Daoy (cell line): ENCODE measurements at regions not wholly inside any gene's neighbourhood (a gene's known extent, or its start where the extent isn't known, plus 50 kb on each side); places are given as distances from the start of the nearest gene placed in this dataset.
A peak's percentile ranks its signal among the peaks of the same experiment; 100 is the strongest.

ENCODE experiments used
- DNase-seq: peaks from one replicate; pipeline ENCODE4 v3.0.0-alpha.2; 2015; ENCODE audit warnings: low read depth

- DNase-seq, result peak; percentile 65
Measured at GRCh38 chr6:45741437-45742171, 274.1 kb downstream of the CLIC5 start.

GRCh38 chr6:45739058-45739457 lies 276.6 kb downstream of the CLIC5 start:
- DNase-seq, result no peak

GRCh38 chr6:45738057-45738455 lies 277.6 kb downstream of the CLIC5 start:
- no peak for DNase-seq

GRCh38 chr6:45737331-45738056 lies 278.2 kb downstream of the CLIC5 start:
- no peak for DNase-seq

- DNase-seq, result no peak
Measured at GRCh38 chr6:45736134-45736533, 279.5 kb downstream of the CLIC5 start.

GRCh38 chr6:45732731-45733130 lies 282.9 kb downstream of the CLIC5 start:
- DNase-seq, result no peak

GRCh38 chr6:45730232-45730631 lies 285.4 kb downstream of the CLIC5 start:
- no peak for DNase-seq

- peak; percentile 48 for DNase-seq
Measured at GRCh38 chr6:45728674-45729073, 287.0 kb downstream of the CLIC5 start.

GRCh38 chr6:45727819-45728449 lies 287.7 kb downstream of the CLIC5 start:
- DNase-seq, result no peak

GRCh38 chr6:45727228-45727627 lies 288.4 kb downstream of the CLIC5 start:
- DNase-seq, result no peak

- no peak for DNase-seq
Measured at GRCh38 chr6:45726444-45726843, 289.2 kb downstream of the CLIC5 start.

GRCh38 chr6:45724511-45724910 lies 291.1 kb downstream of the CLIC5 start:
- DNase-seq, result peak; percentile 54

- DNase-seq, result no peak
Measured at GRCh38 chr6:45724027-45724426, 291.6 kb downstream of the CLIC5 start.

GRCh38 chr6:45722876-45723275 lies 292.8 kb downstream of the CLIC5 start:
- no peak for DNase-seq

- no peak for DNase-seq
Measured at GRCh38 chr6:45721665-45722064, 294.0 kb downstream of the CLIC5 start.

GRCh38 chr6:45718871-45719270 lies 296.8 kb downstream of the CLIC5 start:
- DNase-seq, result no peak

GRCh38 chr6:45718131-45718530 lies 297.5 kb downstream of the CLIC5 start:
- no peak for DNase-seq

- no peak for DNase-seq
Measured at GRCh38 chr6:45717715-45718114, 297.9 kb downstream of the CLIC5 start.

GRCh38 chr6:45717027-45717426 lies 298.6 kb downstream of the CLIC5 start:
- no peak for DNase-seq

GRCh38 chr6:45715508-45715803 lies 300.2 kb downstream of the CLIC5 start:
- DNase-seq, result no peak

GRCh38 chr6:45714741-45715507 lies 300.7 kb downstream of the CLIC5 start:
- DNase-seq, result peak; percentile 93

GRCh38 chr6:45714006-45714730 lies 301.5 kb downstream of the CLIC5 start:
- peak; percentile 41 for DNase-seq
